CD4-positive, alpha-beta T cell (primary cell): ENCODE measurements at regions not wholly inside any gene's neighbourhood (a gene's known extent, or its start where the extent isn't known, plus 50 kb on each side); places are given as distances from the start of the nearest gene placed in this dataset.

Source experiments
- ATAC-seq: fragments of 200-7000 bp; cut with Tn5 transposase; one replicate; pipeline ENCODE4 v1.10.0; 2022; ENCODE audit warnings: mild to moderate bottlenecking; ENCODE audit not compliant: poor library complexity
- CTCF ChIA-PET: fragments of 350-600 bp; sonication (Branson Sonifier 250); formaldehyde crosslinking; loops from one replicate; lab custom pipeline; 2021; ENCODE audit warnings: antibody characterized with exemption, inconsistent platforms; lab: Charles Lee
- POLR2A ChIA-PET: fragments of 350-600 bp; sonication (Branson Sonifier 250); formaldehyde crosslinking; loops from one replicate; lab custom pipeline; 2021; ENCODE audit warnings: antibody characterized with exemption, inconsistent platforms; lab: Charles Lee
- DNase-seq, 14 experiments: peaks; one replicate each; pipeline ENCODE4 v3.0.0-alpha.2; 2013 to 2020; ENCODE audit warnings: mixed read lengths in 2 of 14
- H3K27ac ChIP-seq, 2 donors: one replicate each; pipeline versions ENCODE4 v1.5.1 to v1.7.0; 2013; ENCODE audit warnings: low read length in 2 of 2, low read depth in 1 of 2, mild to moderate bottlenecking in 1 of 2
- H3K27me3 ChIP-seq, 2 experiments: 1 replicate in 1 of 2; 2 replicates in 1 of 2; pipeline versions ENCODE4 v1.6.1 to v1.7.0; 2013; ENCODE audit warnings: low read length in 2 of 2, control low read depth in 1 of 2, mild to moderate bottlenecking in 1 of 2, moderate library complexity in 1 of 2; ENCODE audit not compliant: insufficient read depth in 2 of 2, control insufficient read depth in 1 of 2
- H3K36me3 ChIP-seq: one replicate; pipeline ENCODE4 v1.6.1; 2013; ENCODE audit warnings: low read length, control low read depth; ENCODE audit not compliant: insufficient read depth
- H3K4me1 ChIP-seq: one replicate; pipeline ENCODE4 v1.6.1; 2013; ENCODE audit warnings: low read length, control low read depth; ENCODE audit not compliant: insufficient read depth
- H3K4me3 ChIP-seq: one replicate; pipeline ENCODE4 v1.5.1; 2013; ENCODE audit warnings: mild to moderate bottlenecking, low read length, moderate library complexity
- H3K9me3 ChIP-seq, 2 experiments: 1 replicate in 1 of 2; 2 replicates in 1 of 2; pipeline versions ENCODE4 v1.6.1 to v1.7.0; 2013; ENCODE audit warnings: low read length in 2 of 2, mild to moderate bottlenecking in 2 of 2, control low read depth in 1 of 2, moderate library complexity in 1 of 2; ENCODE audit not compliant: control insufficient read depth in 1 of 2, insufficient read depth in 1 of 2
- H3K27ac Mint-ChIP-seq: one replicate; pipeline ENCODE4 v1.8.0; 2020; ENCODE audit warnings: mixed read lengths
- H3K27me3 Mint-ChIP-seq: one replicate; pipeline ENCODE4 v1.8.0; 2021; ENCODE audit warnings: mixed read lengths
- H3K36me3 Mint-ChIP-seq: one replicate; pipeline ENCODE4 v1.8.0; 2021; ENCODE audit warnings: low read depth, mixed read lengths
- H3K4me1 Mint-ChIP-seq: one replicate; pipeline ENCODE4 v1.8.0; 2021; ENCODE audit warnings: low read depth, mixed read lengths
- H3K4me3 Mint-ChIP-seq: one replicate; pipeline ENCODE4 v1.8.0; 2020; ENCODE audit warnings: mild to moderate bottlenecking, mixed read lengths
- H3K9me3 Mint-ChIP-seq: one replicate; pipeline ENCODE4 v1.8.0; 2020; ENCODE audit warnings: mixed read lengths
- intact Hi-C, 2 experiments: fragments of 100-400 bp; cut with DNase I in 1 of 2; cut with micrococcal nuclease in 1 of 2; formaldehyde crosslinking; loops; one replicate each; pipeline versions ENCODE4 v1.15.1 to v1.9.0; 2023 to 2025; cut with DNase I, micrococcal nuclease
- TF ChIP-seq, protein P1 (sequence below): fragments of 200-600 bp; IDR thresholded peaks from one replicate; pipeline ENCODE4 v1.8.0; 2022; ENCODE audit warnings: antibody characterized with exemption, mild to moderate bottlenecking

- TF ChIP-seq, protein P1, sequence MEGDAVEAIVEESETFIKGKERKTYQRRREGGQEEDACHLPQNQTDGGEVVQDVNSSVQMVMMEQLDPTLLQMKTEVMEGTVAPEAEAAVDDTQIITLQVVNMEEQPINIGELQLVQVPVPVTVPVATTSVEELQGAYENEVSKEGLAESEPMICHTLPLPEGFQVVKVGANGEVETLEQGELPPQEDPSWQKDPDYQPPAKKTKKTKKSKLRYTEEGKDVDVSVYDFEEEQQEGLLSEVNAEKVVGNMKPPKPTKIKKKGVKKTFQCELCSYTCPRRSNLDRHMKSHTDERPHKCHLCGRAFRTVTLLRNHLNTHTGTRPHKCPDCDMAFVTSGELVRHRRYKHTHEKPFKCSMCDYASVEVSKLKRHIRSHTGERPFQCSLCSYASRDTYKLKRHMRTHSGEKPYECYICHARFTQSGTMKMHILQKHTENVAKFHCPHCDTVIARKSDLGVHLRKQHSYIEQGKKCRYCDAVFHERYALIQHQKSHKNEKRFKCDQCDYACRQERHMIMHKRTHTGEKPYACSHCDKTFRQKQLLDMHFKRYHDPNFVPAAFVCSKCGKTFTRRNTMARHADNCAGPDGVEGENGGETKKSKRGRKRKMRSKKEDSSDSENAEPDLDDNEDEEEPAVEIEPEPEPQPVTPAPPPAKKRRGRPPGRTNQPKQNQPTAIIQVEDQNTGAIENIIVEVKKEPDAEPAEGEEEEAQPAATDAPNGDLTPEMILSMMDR, result no peak
- Histone ChIP-seq H3K9me3 (no peaks in the 10 kb centered on the region), H3K27me3 (no peaks in the 10 kb centered on the region), H3K27ac (no peak overlapping the region), H3K4me1 (no peaks in the 10 kb centered on the region), H3K4me3 (no peak overlapping the region), H3K36me3 (no peaks in the 10 kb centered on the region)
- no peaks in the 10 kb centered on the region for H3K9me3 Mint-ChIP-seq
- DNase-seq, result no peak
- no peaks in the 10 kb centered on the region for H3K27me3 Mint-ChIP-seq
- H3K4me3 Mint-ChIP-seq, result no peak overlapping the region
- no peak overlapping the region for H3K27ac Mint-ChIP-seq
- POLR2A ChIA-PET, result no interaction called here
- ATAC-seq, result no peak
- intact Hi-C loops, result no loop called here
- H3K4me1 Mint-ChIP-seq, result no peaks in the 10 kb centered on the region
- no peaks in the 10 kb centered on the region for H3K36me3 Mint-ChIP-seq
- CTCF ChIA-PET, result interaction anchor here (0.9 kb wide), 1 partner anchor 9 kb away, joined by 3 read pairs; no protein-coding TSS in a partner anchor
Observed at GRCh38 chr18:55819448-55819847, 231.5 kb upstream of the TCF4 start.

- DNase-seq (no peak), ATAC-seq (no peak)
- H3K27ac Mint-ChIP-seq, result no peak overlapping the region
- CTCF ChIA-PET, result no interaction called here
- H3K4me3 ChIP-seq, result no peak overlapping the region
- no peaks in the 10 kb centered on the region for H3K4me1 Mint-ChIP-seq
- no peaks in the 10 kb centered on the region for H3K4me1 ChIP-seq
- H3K4me3 Mint-ChIP-seq, result no peak overlapping the region
- intact Hi-C loops, result no loop called here
- no peaks in the 10 kb centered on the region for H3K9me3 ChIP-seq
- H3K27ac ChIP-seq, result no peak overlapping the region
- H3K27me3 ChIP-seq, result no peaks in the 10 kb centered on the region
- no peaks in the 10 kb centered on the region for H3K27me3 Mint-ChIP-seq
- H3K36me3 Mint-ChIP-seq, result no peaks in the 10 kb centered on the region
- TF ChIP-seq, protein P1, result no peak
- H3K9me3 Mint-ChIP-seq, result no peaks in the 10 kb centered on the region
- POLR2A ChIA-PET, result no interaction called here
- no peaks in the 10 kb centered on the region for H3K36me3 ChIP-seq
Observed at GRCh38 chr18:55818284-55818683, 230.3 kb upstream of the TCF4 start.

DNA sequence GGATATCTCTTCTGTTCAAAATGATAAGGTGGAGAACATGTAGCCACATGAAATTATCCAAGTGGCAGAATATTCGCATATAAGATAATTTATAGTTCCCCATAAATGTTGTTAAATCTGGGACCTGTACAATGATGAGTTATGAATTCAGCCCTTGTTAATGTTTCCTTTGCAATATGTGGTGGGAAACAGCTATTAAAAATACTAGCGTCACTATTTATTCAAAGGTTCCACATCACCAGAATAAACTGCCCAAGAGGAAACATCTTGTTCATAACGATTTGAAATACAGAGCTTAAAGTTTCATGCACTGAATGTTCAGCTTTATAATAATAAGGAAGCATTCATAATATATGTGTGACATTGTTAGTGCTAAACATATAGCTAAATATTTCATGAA lies 223.9 kb upstream of the TCF4 start:
- CTCF ChIA-PET, result no interaction called here
- intact Hi-C loops, result no loop called here

More for the DNA sequence above, 223.9 kb upstream of the TCF4 start:
- Histone ChIP-seq H3K9me3 (peaks cover 0 to 4% of the 10 kb centered on the region in 2 experiments), H3K4me3 (no peak overlapping the region), H3K4me1 (no peaks in the 10 kb centered on the region), H3K27me3 (no peaks in the 10 kb centered on the region), H3K36me3 (no peaks in the 10 kb centered on the region), H3K27ac (no peak overlapping the region)
- POLR2A ChIA-PET, result no interaction called here
- no peak for ATAC-seq
- DNase-seq, result no peak
- H3K9me3 Mint-ChIP-seq, result peaks cover 2% of the 10 kb centered on the region
- no peaks in the 10 kb centered on the region for H3K4me1 Mint-ChIP-seq
- no peak overlapping the region for H3K4me3 Mint-ChIP-seq
- TF ChIP-seq, protein P1, result no peak
- H3K36me3 Mint-ChIP-seq, result no peaks in the 10 kb centered on the region
- no peak overlapping the region for H3K27ac Mint-ChIP-seq
- no peaks in the 10 kb centered on the region for H3K27me3 Mint-ChIP-seq
